ENCODE measurements at regions not wholly inside any gene's neighbourhood (a gene's known extent, or its start where the extent isn't known, plus 50 kb on each side); places are given as distances from the start of the nearest gene placed in this dataset.

GRCh38 chr6:27791182-27791943 is 120.8 kb downstream of the OR2B2 start:
- TF ChIP-seq, protein P1, sequence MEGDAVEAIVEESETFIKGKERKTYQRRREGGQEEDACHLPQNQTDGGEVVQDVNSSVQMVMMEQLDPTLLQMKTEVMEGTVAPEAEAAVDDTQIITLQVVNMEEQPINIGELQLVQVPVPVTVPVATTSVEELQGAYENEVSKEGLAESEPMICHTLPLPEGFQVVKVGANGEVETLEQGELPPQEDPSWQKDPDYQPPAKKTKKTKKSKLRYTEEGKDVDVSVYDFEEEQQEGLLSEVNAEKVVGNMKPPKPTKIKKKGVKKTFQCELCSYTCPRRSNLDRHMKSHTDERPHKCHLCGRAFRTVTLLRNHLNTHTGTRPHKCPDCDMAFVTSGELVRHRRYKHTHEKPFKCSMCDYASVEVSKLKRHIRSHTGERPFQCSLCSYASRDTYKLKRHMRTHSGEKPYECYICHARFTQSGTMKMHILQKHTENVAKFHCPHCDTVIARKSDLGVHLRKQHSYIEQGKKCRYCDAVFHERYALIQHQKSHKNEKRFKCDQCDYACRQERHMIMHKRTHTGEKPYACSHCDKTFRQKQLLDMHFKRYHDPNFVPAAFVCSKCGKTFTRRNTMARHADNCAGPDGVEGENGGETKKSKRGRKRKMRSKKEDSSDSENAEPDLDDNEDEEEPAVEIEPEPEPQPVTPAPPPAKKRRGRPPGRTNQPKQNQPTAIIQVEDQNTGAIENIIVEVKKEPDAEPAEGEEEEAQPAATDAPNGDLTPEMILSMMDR (IDR thresholded peaks at IDR 0.05): no peak
- no peak for TF ChIP-seq POLR2A (IDR thresholded peaks at IDR 0.05)
